Pancreas (tissue), 10 donors: ENCODE measurements at regions not wholly inside any gene's neighbourhood (a gene's known extent, or its start where the extent isn't known, plus 50 kb on each side); places are given as distances from the start of the nearest gene placed in this dataset.

ENCODE experiments used
- ATAC-seq, 4 donors: fragments of 200-7000 bp; cut with Tn5 transposase; one replicate each; pipeline versions ENCODE4 v1.8.0 to v1.9.1; 2020; ENCODE audit warnings: mild to moderate bottlenecking in 4 of 4, moderate library complexity in 4 of 4
- DNase-seq, 6 donors: peaks; one replicate each; pipeline ENCODE4 v3.0.0-alpha.2; 2020
- FAIRE-seq: peaks from 2 replicates; lab custom pipeline; 2012; peaks lifted over from hg19 to GRCh38; lab: Jason Lieb, UNC
- H3K27ac ChIP-seq, 4 donors: fragments of 200-600 bp; sonication (generic); 1 replicate in 3 of 4; 2 replicates in 1 of 4; pipeline versions ENCODE4 v1.5.0 to v1.8.0; 2020
- H3K27me3 ChIP-seq, 4 donors: fragments of 200-600 bp; one replicate each; pipeline ENCODE4 v1.8.0; 2021
- H3K36me3 ChIP-seq, 3 donors: fragments of 200-600 bp; sonication (generic) in 1 of 3; one replicate each; pipeline versions ENCODE4 v1.5.0 to v1.8.0; 2020 to 2021
- H3K4me1 ChIP-seq, 3 donors: fragments of 200-600 bp; one replicate each; pipeline ENCODE4 v1.8.0; 2021
- H3K4me3 ChIP-seq, 4 donors: fragments of 200-600 bp; sonication (generic) in 2 of 4; one replicate each; pipeline versions ENCODE4 v1.5.0 to v1.8.0; 2020 to 2021
- H3K9me3 ChIP-seq, 4 donors: fragments of 200-600 bp; one replicate each; pipeline ENCODE4 v1.8.0; 2021
- CTCF ChIP-seq, 4 donors: fragments of 200-600 bp; sonication (generic) in 3 of 4; IDR thresholded peaks; one replicate each; pipeline versions ENCODE4 v1.5.0 to v1.8.0; 2021; ENCODE audit warnings: antibody characterized with exemption in 4 of 4
- WGBS, 2 donors: extraction: QIAGEN DNeasy Blood & Tissue Kit; methylation state at CpG; one replicate each; pipeline ENCODE4 v1.1.7; 2013; 5-methylcytosine and 5-hydroxymethylcytosine counted together
- intact Hi-C, 3 donors: fragments of 100-400 bp; cut with DNase I; formaldehyde crosslinking; loops; one replicate each; pipeline versions ENCODE4 v1.11.1 to v1.14.2; 2022
- donor health status: healthy with polysubstance abuse.
- donor health status: DM: no; HTN: no; CAD: no; lungs with moderate emphysema.
- donor health status: DM: no; HTN: no; CAD: no.
- donor health status: control.
- donor health status: control.
- donor health status: Bipolar disorder and iron deficiency.
- donor health status: DM: yes; HTN: yes; CAD: no.
- donor health status: DM: no; HTN: no; CAD: no.
- donor health status: DM: no; HTN: no; CAD: no.
- donor health status: DM: yes; HTN: yes; CAD: no.

- no peak for FAIRE-seq
- no peak for ATAC-seq
- H3K4me1 ChIP-seq, result no peaks in the 10 kb centered on the region
- no peaks in the 10 kb centered on the region for H3K36me3 ChIP-seq
- WGBS, 2 donors, result 62 to 73% methylated on average over 4 of the region's 4 CpGs
- TF ChIP-seq CTCF (IDR thresholded peaks at IDR 0.05), result no peak
- intact Hi-C loops, result no loop called here
- no peaks in the 10 kb centered on the region for H3K9me3 ChIP-seq
- no peak for DNase-seq
- H3K4me3 ChIP-seq, result no peak overlapping the region
- H3K27me3 ChIP-seq, result no peaks in the 10 kb centered on the region
- H3K27ac ChIP-seq, result no peak overlapping the region
Measured at GRCh38 chr5:100249211-100249883, 285.8 kb upstream of the FAM174A start.

DNA sequence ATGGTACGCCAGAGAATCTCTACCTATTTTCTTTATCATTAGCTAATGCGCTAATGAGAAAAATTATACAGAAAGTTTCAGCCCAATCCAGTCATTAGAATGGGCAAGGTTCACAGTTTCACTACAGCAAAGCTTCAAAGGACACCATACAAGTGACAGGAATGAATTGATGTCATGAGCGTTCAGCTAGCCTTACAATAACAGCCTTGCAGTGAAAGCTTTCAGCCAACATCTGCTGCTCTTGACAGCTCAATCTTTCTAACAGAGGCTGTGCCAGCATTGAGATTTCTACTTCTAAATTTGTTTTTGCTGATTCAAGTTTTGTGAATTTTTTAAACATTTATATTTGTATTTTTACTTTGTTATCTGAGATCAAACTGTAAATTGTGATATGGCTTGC lies 302.4 kb upstream of the FAM174A start:
- 68 to 71% methylated on average over 3 of the region's 3 CpGs for WGBS, 2 donors
- ATAC-seq, result no peak
- Histone ChIP-seq H3K36me3 (no peaks in the 10 kb centered on the region), H3K4me1 (no peaks in the 10 kb centered on the region), H3K4me3 (no peak overlapping the region), H3K9me3 (no peaks in the 10 kb centered on the region), H3K27ac (no peak overlapping the region), H3K27me3 (no peaks in the 10 kb centered on the region)
- no peak for FAIRE-seq
- DNase-seq, result no peak
- no peak for TF ChIP-seq CTCF (IDR thresholded peaks at IDR 0.05)
- intact Hi-C loops, result no loop called here

DNA sequence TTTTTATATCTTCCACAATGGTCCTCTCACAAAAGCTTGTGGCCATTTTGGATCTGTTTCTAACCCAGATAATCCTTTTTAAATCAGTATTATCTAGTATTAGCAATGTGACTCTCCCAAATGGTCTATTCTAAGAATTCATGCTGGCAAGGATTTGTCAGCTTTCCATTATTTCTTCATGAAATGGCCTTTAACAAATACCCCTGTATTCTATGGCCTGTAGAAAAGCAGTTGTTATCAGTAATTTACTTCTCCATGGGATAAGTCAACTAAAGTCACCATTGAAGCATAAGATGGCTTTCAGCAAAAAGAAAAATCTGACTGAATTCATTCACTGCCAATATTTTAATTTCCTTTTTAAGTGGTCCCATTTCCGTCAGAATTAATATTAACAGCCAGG lies 346.4 kb upstream of the FAM174A start:
- no peaks in the 10 kb centered on the region for H3K36me3 ChIP-seq
- 47 to 60% methylated on average over 1 of the region's 1 CpG for WGBS, 2 donors
- no peak overlapping the region for H3K27ac ChIP-seq
- DNase-seq (no peak), ATAC-seq (no peak), FAIRE-seq (no peak)
- no peak overlapping the region for H3K4me3 ChIP-seq
- intact Hi-C loops, result no loop called here
- H3K9me3 ChIP-seq, result no peaks in the 10 kb centered on the region
- no peak for TF ChIP-seq CTCF (IDR thresholded peaks at IDR 0.05)
- no peaks in the 10 kb centered on the region for H3K4me1 ChIP-seq
- no peaks in the 10 kb centered on the region for H3K27me3 ChIP-seq

DNA sequence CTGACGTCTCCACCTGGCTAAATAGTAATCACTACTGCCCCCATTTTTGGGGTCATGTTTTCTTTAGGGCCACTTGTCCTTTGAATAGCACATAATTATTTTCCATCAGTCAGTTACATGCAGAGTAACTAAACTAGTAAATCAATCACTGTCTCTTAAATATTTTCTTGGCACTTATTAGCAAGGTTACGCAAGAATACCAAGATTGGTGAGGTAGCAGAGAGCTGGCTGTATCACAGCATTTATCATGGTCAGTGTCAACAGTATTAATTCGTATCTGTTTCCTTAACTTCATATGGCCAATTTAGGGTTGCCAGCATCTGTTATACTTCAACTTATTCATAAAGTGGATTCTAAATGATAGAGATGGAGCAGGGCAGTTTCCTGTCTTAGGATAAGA lies 346.8 kb upstream of the FAM174A start:
- H3K36me3 ChIP-seq, result no peaks in the 10 kb centered on the region
- 27 to 36% methylated on average over 3 of the region's 3 CpGs for WGBS, 2 donors

More for the DNA sequence above, 346.8 kb upstream of the FAM174A start:
- Histone ChIP-seq H3K27me3 (no peaks in the 10 kb centered on the region), H3K4me1 (no peaks in the 10 kb centered on the region), H3K27ac (no peak overlapping the region), H3K4me3 (no peak overlapping the region), H3K9me3 (no peaks in the 10 kb centered on the region)
- TF ChIP-seq CTCF (IDR thresholded peaks at IDR 0.05), result no peak
- DNase-seq (no peak), FAIRE-seq (no peak), ATAC-seq (no peak)
- intact Hi-C loops, result no loop called here
